Left lung (tissue), 4 donors: ENCODE measurements at regions not wholly inside any gene's neighbourhood (a gene's known extent, or its start where the extent isn't known, plus 50 kb on each side); places are given as distances from the start of the nearest gene placed in this dataset.

Experiments used
- ATAC-seq: fragments of 200-7000 bp; cut with Tn5 transposase; one replicate; pipeline ENCODE4 v1.9.1; 2020; ENCODE audit warnings: moderate library complexity
- DNase-seq, 4 donors: peaks; one replicate each; pipeline ENCODE4 v3.0.0-alpha.2; 2013 to 2020
- H3K27ac ChIP-seq, 2 donors: fragments of 200-600 bp; sonication (generic) in 1 of 2; one replicate each; pipeline versions ENCODE4 v1.5.0 to v1.8.0; 2020 to 2021
- H3K27me3 ChIP-seq, 2 donors: fragments of 200-600 bp; sonication (generic) in 1 of 2; one replicate each; pipeline versions ENCODE4 v1.5.0 to v1.8.0; 2020 to 2021
- H3K36me3 ChIP-seq, 2 donors: fragments of 200-600 bp; sonication (generic) in 1 of 2; one replicate each; pipeline versions ENCODE4 v1.5.0 to v1.8.0; 2020 to 2021
- H3K4me1 ChIP-seq, 2 donors: fragments of 200-600 bp; one replicate each; pipeline ENCODE4 v1.8.0; 2021
- H3K4me3 ChIP-seq, 2 donors: fragments of 200-600 bp; sonication (generic) in 1 of 2; one replicate each; pipeline versions ENCODE4 v1.5.0 to v1.8.0; 2020 to 2021; ENCODE audit warnings: mild to moderate bottlenecking in 1 of 2
- H3K9me3 ChIP-seq, 2 donors: fragments of 200-600 bp; sonication (generic) in 1 of 2; one replicate each; pipeline versions ENCODE4 v1.5.0 to v1.8.0; 2020 to 2021
- intact Hi-C, 2 donors: fragments of 100-400 bp; cut with DNase I; formaldehyde crosslinking; loops; one replicate each; pipeline versions ENCODE4 v1.11.2 to v1.14.2; 2022
- TF ChIP-seq, protein P1 (sequence below), 2 donors: fragments of 200-600 bp; sonication (generic) in 1 of 2; IDR thresholded peaks; one replicate each; pipeline versions ENCODE4 v1.5.0 to v1.8.0; 2021; ENCODE audit warnings: antibody characterized with exemption in 2 of 2
- donor health status: DM: no; HTN: yes; CAD: no.
- donor health status: DM: no; HTN: no; CAD: no.

DNA sequence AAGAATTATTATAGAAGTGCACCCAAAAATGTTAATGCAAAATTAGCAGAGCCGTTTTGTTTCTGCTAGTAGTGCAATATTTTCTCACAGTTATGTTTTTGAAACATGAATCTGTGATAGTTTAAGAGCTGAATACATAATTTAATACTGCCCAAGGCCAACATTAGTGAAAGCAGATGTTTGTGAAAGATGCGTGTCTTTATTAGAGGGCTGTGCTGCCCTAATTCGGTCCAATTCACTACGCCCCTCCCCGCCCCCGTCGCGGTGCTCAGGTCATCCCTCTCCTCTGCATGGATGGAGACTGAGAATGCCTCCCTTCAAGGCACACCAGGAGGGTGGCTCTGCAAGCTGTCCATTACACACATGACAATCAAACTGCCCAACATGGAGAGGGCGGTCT is 172.0 kb downstream of the TEX36 start:
- Histone ChIP-seq H3K27me3 (no peaks in the 10 kb centered on the region), H3K9me3 (no peaks in the 10 kb centered on the region), H3K36me3 (no peaks in the 10 kb centered on the region), H3K27ac (no peak overlapping the region), H3K4me1 (no peaks in the 10 kb centered on the region), H3K4me3 (no peak overlapping the region)
- TF ChIP-seq, protein P1, sequence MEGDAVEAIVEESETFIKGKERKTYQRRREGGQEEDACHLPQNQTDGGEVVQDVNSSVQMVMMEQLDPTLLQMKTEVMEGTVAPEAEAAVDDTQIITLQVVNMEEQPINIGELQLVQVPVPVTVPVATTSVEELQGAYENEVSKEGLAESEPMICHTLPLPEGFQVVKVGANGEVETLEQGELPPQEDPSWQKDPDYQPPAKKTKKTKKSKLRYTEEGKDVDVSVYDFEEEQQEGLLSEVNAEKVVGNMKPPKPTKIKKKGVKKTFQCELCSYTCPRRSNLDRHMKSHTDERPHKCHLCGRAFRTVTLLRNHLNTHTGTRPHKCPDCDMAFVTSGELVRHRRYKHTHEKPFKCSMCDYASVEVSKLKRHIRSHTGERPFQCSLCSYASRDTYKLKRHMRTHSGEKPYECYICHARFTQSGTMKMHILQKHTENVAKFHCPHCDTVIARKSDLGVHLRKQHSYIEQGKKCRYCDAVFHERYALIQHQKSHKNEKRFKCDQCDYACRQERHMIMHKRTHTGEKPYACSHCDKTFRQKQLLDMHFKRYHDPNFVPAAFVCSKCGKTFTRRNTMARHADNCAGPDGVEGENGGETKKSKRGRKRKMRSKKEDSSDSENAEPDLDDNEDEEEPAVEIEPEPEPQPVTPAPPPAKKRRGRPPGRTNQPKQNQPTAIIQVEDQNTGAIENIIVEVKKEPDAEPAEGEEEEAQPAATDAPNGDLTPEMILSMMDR (IDR thresholded peaks at IDR 0.05) = no peak
- ATAC-seq (no peak), DNase-seq (no peak)
- intact Hi-C loops = no loop called here

DNA sequence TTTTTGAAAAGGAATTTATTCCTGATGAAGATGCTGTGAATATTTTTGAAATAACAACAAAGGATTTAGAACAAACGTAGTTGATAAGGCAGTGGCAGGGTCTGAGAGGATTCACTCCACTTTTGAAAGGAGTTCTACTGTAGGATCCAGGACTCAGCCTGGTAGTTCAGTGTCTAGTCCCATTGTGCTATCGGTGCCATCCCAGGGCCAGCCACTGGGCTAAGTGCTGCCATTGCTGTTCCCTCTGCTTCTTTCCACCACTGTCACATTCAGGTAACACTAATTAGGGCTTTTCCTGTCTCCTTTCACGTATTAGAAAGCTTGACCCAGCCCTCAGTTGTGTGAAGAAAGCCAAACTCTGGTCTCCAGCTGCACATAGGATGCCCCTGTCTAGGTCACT is 177.3 kb downstream of the TEX36 start:
- no peaks in the 10 kb centered on the region for H3K9me3 ChIP-seq
- no peaks in the 10 kb centered on the region for H3K36me3 ChIP-seq
- TF ChIP-seq, protein P1 (IDR thresholded peaks at IDR 0.05) = no peak
- ATAC-seq = no peak
- H3K4me1 ChIP-seq = no peaks in the 10 kb centered on the region
- no peak for DNase-seq
- no peak overlapping the region for H3K27ac ChIP-seq
- H3K4me3 ChIP-seq = no peak overlapping the region
- intact Hi-C loops = no loop called here
- peaks cover 0 to 3% of the 10 kb centered on the region in 2 donors for H3K27me3 ChIP-seq

DNA sequence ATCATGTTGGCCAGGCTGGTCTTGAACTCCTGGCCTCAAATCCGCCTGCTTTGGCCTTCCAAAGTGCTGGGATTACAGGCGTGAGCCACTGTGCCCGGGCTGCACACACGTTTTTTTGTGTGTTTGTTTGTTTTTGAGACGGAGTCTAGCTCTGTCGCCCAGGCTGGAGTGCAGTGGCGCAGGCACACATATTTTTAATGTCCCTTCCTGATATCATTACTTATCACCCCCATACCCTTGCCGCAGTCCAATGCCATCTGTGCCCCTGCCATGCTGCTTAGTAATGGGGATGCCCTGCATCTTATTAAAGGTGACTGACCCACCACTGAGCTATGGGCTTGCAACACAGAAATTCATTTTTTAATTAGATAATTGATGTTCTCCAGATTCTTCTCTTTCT is 180.7 kb downstream of the TEX36 start:
- Histone ChIP-seq H3K36me3 (no peaks in the 10 kb centered on the region), H3K9me3 (no peaks in the 10 kb centered on the region), H3K4me3 (no peak overlapping the region), H3K4me1 (no peaks in the 10 kb centered on the region), H3K27ac (no peak overlapping the region), H3K27me3 (peaks cover 0 to 3% of the 10 kb centered on the region in 2 donors)
- TF ChIP-seq, protein P1 (IDR thresholded peaks at IDR 0.05) = no peak
- ATAC-seq (no peak), DNase-seq (peak in 1 of 4 donors; percentile 55)
- intact Hi-C loops = no loop called here

DNA sequence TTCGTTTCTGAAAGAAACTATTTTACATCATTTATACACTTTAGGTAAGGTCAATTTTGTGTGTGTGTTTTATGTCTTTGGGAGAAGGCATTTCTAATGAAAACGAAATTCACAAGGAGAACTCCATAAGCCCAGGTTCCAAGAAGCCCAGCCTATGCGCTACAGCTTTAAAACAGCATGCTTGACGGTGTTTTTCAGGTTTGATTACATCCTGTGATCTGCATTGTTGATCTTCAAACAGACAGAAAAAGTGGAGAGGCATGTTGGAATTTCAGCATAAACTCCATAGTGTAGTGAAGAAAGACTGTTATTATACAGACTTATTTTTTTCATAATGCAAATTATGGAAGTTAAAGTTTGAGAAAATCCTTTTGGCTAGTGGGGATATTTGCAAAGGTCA is 187.6 kb downstream of the TEX36 start:
- no peaks in the 10 kb centered on the region for H3K27me3 ChIP-seq
- H3K27ac ChIP-seq = no peak overlapping the region
- intact Hi-C loops = no loop called here
- H3K4me3 ChIP-seq = no peak overlapping the region
- ATAC-seq (no peak), DNase-seq (no peak)
- H3K36me3 ChIP-seq = no peaks in the 10 kb centered on the region
- TF ChIP-seq, protein P1 (IDR thresholded peaks at IDR 0.05) = no peak
- no peaks in the 10 kb centered on the region for H3K9me3 ChIP-seq
- H3K4me1 ChIP-seq = no peaks in the 10 kb centered on the region

GRCh38 chr10:125494651-125495239 is 188.2 kb downstream of the TEX36 start:
- H3K4me3 ChIP-seq = no peak overlapping the region
- intact Hi-C loops = no loop called here
- no peak for DNase-seq
- no peaks in the 10 kb centered on the region for H3K9me3 ChIP-seq
- H3K27me3 ChIP-seq = no peaks in the 10 kb centered on the region
- H3K27ac ChIP-seq = no peak overlapping the region
- H3K36me3 ChIP-seq = no peaks in the 10 kb centered on the region
- no peak for ATAC-seq
- TF ChIP-seq, protein P1 (IDR thresholded peaks at IDR 0.05) = no peak
- no peaks in the 10 kb centered on the region for H3K4me1 ChIP-seq
